ENCODE measurements at regions not wholly inside any gene's neighbourhood (a gene's known extent, or its start where the extent isn't known, plus 50 kb on each side); places are given as distances from the start of the nearest gene placed in this dataset.
"Not testable (repeated sequence)": the region's sequence is repeated elsewhere in the genome, so short reads cannot be mapped to it uniquely, and the experiment has no call there.

DNA sequence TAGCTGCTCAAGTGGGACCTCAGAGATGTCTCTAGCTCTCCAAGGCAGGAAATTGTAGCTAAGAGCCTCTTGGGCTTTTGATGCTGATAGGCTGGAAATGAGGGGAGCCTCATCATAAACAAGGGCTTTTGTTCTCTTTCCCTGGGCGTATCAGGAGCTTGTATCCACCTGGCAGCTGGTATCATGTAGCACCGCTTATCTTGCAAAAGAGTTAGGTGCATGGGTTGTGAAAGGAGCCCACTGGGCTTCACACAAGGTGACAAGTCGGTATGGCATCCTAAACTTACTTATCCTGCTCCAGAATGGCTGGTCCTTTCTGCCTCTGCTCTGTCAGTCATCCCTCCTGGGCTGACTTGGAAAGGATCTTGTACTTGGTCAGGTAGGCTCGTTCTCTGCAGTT, 565.8 kb downstream of the GRXCR1 start:
- H3K27ac ChIP-seq (ENCODE audit: low read depth in 1 of 2, low read length in 2 of 2), result no peak overlapping the region
- no peak overlapping the region for H3K4me3 ChIP-seq (ENCODE audit: low read length in 2 of 2)
- DNase-seq (no peak), ATAC-seq (ENCODE audit: low FRiP score) (no peak)
- no peaks in the 10 kb centered on the region for H3K27me3 ChIP-seq (ENCODE audit: control insufficient read depth in 1 of 2, insufficient read depth in 2 of 2, low read length in 1 of 2)
- H3K36me3 ChIP-seq (ENCODE audit: control insufficient read depth in 1 of 2, insufficient read depth in 2 of 2, low read length in 1 of 2), result no peaks in the 10 kb centered on the region
- intact Hi-C loops (cut with DNase I), result loop anchor here in 1 of 2 donors (10.0 kb wide), 1 partner anchor 323 kb away; no protein-coding TSS in a partner anchor
- H3K9me3 ChIP-seq (ENCODE audit: control insufficient read depth, low read length), result no peaks in the 10 kb centered on the region
- H3K4me1 ChIP-seq (ENCODE audit: control insufficient read depth in 1 of 2, insufficient read depth in 2 of 2, low read length in 2 of 2), result peaks cover 0 to 3% of the 10 kb centered on the region in 2 donors
- 90 to 91% methylated on average over 4 of the region's 4 CpGs for WGBS, 2 donors

DNA sequence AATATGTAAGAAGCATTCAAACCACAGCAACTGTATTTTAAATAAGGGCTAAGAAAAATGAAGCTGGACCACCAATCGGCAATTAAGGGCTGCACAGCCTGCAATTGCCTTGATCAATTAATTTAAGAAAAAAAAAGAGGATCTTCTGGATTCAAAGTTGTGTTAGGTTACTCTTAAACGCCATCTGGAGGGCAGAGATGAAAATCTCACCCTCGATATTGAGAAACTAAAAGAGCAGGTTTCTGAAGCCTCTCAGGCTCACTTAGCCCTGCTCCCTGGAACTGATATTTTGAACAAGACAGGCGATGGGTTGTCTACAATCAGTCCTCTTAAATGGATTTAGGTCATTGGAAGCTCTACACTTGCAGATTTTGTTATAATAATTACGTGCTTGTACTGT, 579.4 kb downstream of the GRXCR1 start:
- 75 to 77% methylated on average over 5 of the region's 5 CpGs for WGBS, 2 donors
- intact Hi-C loops (cut with DNase I), result no loop called here
- Histone ChIP-seq H3K4me1 (ENCODE audit: control insufficient read depth in 1 of 2, insufficient read depth in 2 of 2, low read length in 2 of 2) (no peaks in the 10 kb centered on the region), H3K27ac (ENCODE audit: low read depth in 1 of 2, low read length in 2 of 2) (no peak overlapping the region), H3K36me3 (ENCODE audit: control insufficient read depth in 1 of 2, insufficient read depth in 2 of 2, low read length in 1 of 2) (no peaks in the 10 kb centered on the region), H3K9me3 (ENCODE audit: control insufficient read depth, low read length) (peaks cover 7% of the 10 kb centered on the region), H3K27me3 (ENCODE audit: control insufficient read depth in 1 of 2, insufficient read depth in 2 of 2, low read length in 1 of 2) (no peaks in the 10 kb centered on the region), H3K4me3 (ENCODE audit: low read length in 2 of 2) (no peak overlapping the region)
- ATAC-seq (ENCODE audit: low FRiP score), result no peak
- DNase-seq, result no peak

DNA sequence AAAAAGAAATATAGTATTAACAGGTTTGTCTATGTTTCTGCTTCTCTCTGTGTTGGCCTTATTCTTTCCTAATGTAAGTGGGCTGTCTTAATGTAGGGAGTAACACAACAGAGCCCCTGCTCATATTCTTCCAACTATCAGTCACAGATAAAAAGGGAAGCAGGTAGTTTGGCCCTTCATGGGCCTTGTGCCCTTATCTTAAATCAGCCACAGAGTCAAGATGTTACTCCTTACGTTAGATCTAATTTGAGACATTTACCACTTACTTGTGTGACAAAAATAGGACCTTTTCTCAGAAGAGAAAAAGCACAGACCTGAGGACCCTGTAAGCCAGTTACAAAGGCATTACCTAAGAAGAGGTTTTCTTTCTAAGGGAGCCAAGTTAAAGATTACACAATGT, 589.0 kb downstream of the GRXCR1 start:
- Histone ChIP-seq H3K4me1 (ENCODE audit: control insufficient read depth in 1 of 2, insufficient read depth in 2 of 2, low read length in 2 of 2) (no peaks in the 10 kb centered on the region), H3K36me3 (ENCODE audit: control insufficient read depth in 1 of 2, insufficient read depth in 2 of 2, low read length in 1 of 2) (no peaks in the 10 kb centered on the region), H3K9me3 (ENCODE audit: control insufficient read depth, low read length) (peaks cover 2% of the 10 kb centered on the region), H3K27me3 (ENCODE audit: control insufficient read depth in 1 of 2, insufficient read depth in 2 of 2, low read length in 1 of 2) (no peaks in the 10 kb centered on the region), H3K27ac (ENCODE audit: low read depth in 1 of 2, low read length in 2 of 2) (no peak overlapping the region), H3K4me3 (ENCODE audit: low read length in 2 of 2) (no peak overlapping the region)
- WGBS, 2 donors, result 52 to 53% methylated on average over 1 of the region's 1 CpG
- no peak for DNase-seq
- intact Hi-C loops (cut with DNase I), result no loop called here
- no peak for ATAC-seq (ENCODE audit: low FRiP score)

DNA sequence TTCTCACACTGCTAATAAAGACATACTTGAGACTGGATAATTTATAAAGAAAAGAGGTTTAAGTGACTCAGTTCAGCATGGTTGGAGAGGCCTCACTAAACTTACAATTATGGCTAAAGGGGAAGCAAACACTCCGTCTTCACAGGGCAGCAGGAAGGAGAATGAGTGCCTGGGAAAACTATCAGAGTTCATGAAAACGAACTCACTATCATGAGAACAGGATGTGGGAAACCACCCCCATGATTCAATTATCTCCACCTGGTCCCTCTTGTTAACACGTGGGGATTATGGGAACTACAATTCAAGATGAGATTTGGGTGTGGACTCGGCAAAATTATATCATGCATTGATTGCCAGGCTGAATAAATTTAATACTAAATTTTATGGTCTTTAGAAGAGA, 592.7 kb downstream of the GRXCR1 start:
- intact Hi-C loops (cut with DNase I), result no loop called here
- 52 to 57% methylated on average over 4 of the region's 4 CpGs for WGBS, 2 donors
- no peak overlapping the region for H3K4me3 ChIP-seq (ENCODE audit: low read length in 2 of 2)
- no peaks in the 10 kb centered on the region for H3K36me3 ChIP-seq (ENCODE audit: control insufficient read depth in 1 of 2, insufficient read depth in 2 of 2, low read length in 1 of 2)
- no peaks in the 10 kb centered on the region for H3K27me3 ChIP-seq (ENCODE audit: control insufficient read depth in 1 of 2, insufficient read depth in 2 of 2, low read length in 1 of 2)
- no peaks in the 10 kb centered on the region for H3K9me3 ChIP-seq (ENCODE audit: control insufficient read depth, low read length)
- H3K27ac ChIP-seq (ENCODE audit: low read depth in 1 of 2, low read length in 2 of 2), result no peak overlapping the region
- H3K4me1 ChIP-seq (ENCODE audit: control insufficient read depth in 1 of 2, insufficient read depth in 2 of 2, low read length in 2 of 2), result no peaks in the 10 kb centered on the region
- DNase-seq (no peak), ATAC-seq (ENCODE audit: low FRiP score) (no peak)

DNA sequence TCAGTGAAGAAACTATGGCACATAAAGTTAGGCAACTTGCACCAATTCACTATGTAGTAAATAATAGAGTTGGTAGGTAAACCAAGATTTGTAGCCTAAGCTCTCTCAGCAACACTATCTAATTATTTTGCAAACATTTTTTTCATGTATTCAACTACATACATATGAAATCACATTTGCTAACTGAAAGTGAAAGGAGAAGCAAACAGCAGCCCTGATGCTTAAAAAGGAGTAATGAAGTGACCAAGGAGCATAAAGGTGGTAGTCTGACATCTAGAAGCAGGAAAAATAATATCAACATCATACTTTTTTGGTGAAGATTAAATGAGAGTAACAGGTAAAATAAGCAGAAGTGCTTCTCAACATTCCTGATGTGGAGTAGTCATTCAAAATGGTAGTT, 603.7 kb downstream of the GRXCR1 start:
- intact Hi-C loops (cut with DNase I), result no loop called here
- no peak overlapping the region for H3K4me3 ChIP-seq (ENCODE audit: low read length in 2 of 2)

DNA sequence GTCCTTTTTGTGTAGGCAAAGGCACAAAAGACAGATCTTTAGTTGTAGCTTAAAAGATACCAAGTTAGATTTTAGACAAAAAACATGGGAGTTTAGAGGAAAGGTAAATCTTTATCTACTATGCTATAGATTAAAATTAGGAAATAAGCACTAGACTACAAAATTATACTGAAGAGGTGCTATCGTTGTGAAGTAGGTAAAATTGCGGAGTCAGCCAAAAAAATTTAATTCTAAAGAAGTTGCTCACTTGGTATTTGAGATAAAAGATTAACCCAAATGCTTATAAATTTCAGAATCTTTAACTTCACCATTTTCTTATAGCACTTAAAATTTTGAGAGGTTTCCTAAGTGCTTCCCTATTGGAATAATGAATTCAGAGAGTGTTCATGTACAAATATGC, 604.1 kb downstream of the GRXCR1 start:
- Histone ChIP-seq H3K27me3 (ENCODE audit: control insufficient read depth in 1 of 2, insufficient read depth in 2 of 2, low read length in 1 of 2) (no peaks in the 10 kb centered on the region), H3K4me1 (ENCODE audit: control insufficient read depth in 1 of 2, insufficient read depth in 2 of 2, low read length in 2 of 2) (no peaks in the 10 kb centered on the region), H3K9me3 (ENCODE audit: control insufficient read depth, low read length) (no peaks in the 10 kb centered on the region), H3K27ac (ENCODE audit: low read depth in 1 of 2, low read length in 2 of 2) (no peak overlapping the region), H3K36me3 (ENCODE audit: control insufficient read depth in 1 of 2, insufficient read depth in 2 of 2, low read length in 1 of 2) (no peaks in the 10 kb centered on the region), H3K4me3 (ENCODE audit: low read length in 2 of 2) (no peak overlapping the region)
- intact Hi-C loops (cut with DNase I), result no loop called here
- DNase-seq (no peak), ATAC-seq (ENCODE audit: low FRiP score) (no peak)
- 40 to 42% methylated on average over 2 of the region's 2 CpGs for WGBS, 2 donors

More for the DNA sequence above, 603.7 kb downstream of the GRXCR1 start:
- Histone ChIP-seq H3K9me3 (ENCODE audit: control insufficient read depth, low read length) (no peaks in the 10 kb centered on the region), H3K36me3 (ENCODE audit: control insufficient read depth in 1 of 2, insufficient read depth in 2 of 2, low read length in 1 of 2) (no peaks in the 10 kb centered on the region), H3K4me1 (ENCODE audit: control insufficient read depth in 1 of 2, insufficient read depth in 2 of 2, low read length in 2 of 2) (no peaks in the 10 kb centered on the region), H3K27me3 (ENCODE audit: control insufficient read depth in 1 of 2, insufficient read depth in 2 of 2, low read length in 1 of 2) (no peaks in the 10 kb centered on the region), H3K27ac (ENCODE audit: low read depth in 1 of 2, low read length in 2 of 2) (no peak overlapping the region)
- DNase-seq (no peak), ATAC-seq (ENCODE audit: low FRiP score) (no peak)

DNA sequence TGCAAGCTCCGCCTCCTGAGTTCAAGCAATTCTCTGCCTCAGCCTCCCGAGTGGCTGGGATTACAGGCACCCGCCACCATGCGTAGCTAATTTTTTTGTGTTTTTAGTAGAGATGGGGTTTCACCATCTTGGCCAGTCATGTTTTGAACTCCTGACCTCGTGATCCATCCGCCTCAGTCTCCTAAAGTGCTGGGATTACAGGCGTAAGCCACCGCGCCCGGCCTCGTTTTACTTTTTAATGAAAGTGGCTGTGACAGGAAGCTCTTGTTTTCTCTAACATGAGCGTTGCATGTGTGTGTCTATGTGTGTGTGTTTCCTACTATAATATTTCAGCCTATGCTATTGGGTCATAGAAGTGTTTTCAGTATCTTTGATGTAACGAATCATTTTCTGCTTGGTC, 613.3 kb downstream of the GRXCR1 start:
- DNase-seq, result peak; percentile 30 to 59
- H3K36me3 ChIP-seq (ENCODE audit: control insufficient read depth in 1 of 2, insufficient read depth in 2 of 2, low read length in 1 of 2); H3K4me1 ChIP-seq (ENCODE audit: control insufficient read depth in 1 of 2, insufficient read depth in 2 of 2, low read length in 2 of 2); H3K9me3 ChIP-seq (ENCODE audit: control insufficient read depth, low read length); H3K27ac ChIP-seq (ENCODE audit: low read depth in 1 of 2, low read length in 2 of 2); ATAC-seq (ENCODE audit: low FRiP score); intact Hi-C loops (cut with DNase I); H3K4me3 ChIP-seq (ENCODE audit: low read length in 2 of 2); H3K27me3 ChIP-seq (ENCODE audit: control insufficient read depth in 1 of 2, insufficient read depth in 2 of 2, low read length in 1 of 2): not testable (repeated sequence)
- WGBS, 2 donors, result 96 to 97% methylated on average over 13 of the region's 13 CpGs

DNA sequence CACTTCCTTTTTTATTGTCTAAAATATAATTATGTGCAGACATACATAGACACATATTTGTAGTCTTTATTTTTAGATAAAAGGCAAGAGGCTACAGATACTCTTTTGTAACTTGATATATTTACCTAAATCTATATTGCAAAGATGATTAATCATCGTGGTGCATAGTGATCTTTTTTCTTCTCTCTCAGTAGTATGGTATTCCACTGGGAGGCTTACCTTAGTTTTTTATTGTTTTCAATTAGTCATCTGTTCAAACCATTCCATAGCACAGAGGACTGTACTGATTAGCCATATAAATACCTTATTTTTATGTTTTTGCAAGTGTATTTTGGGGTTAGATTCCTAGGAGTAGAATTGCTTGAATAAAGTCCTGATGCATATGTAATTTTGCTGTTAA, 619.7 kb downstream of the GRXCR1 start:
- Histone ChIP-seq H3K4me3 (ENCODE audit: low read length in 2 of 2) (no peak overlapping the region), H3K27me3 (ENCODE audit: control insufficient read depth in 1 of 2, insufficient read depth in 2 of 2, low read length in 1 of 2) (peaks cover 0 to 2% of the 10 kb centered on the region in 2 donors), H3K27ac (ENCODE audit: low read depth in 1 of 2, low read length in 2 of 2) (no peak overlapping the region), H3K36me3 (ENCODE audit: control insufficient read depth in 1 of 2, insufficient read depth in 2 of 2, low read length in 1 of 2) (no peaks in the 10 kb centered on the region), H3K4me1 (ENCODE audit: control insufficient read depth in 1 of 2, insufficient read depth in 2 of 2, low read length in 2 of 2) (no peaks in the 10 kb centered on the region), H3K9me3 (ENCODE audit: control insufficient read depth, low read length) (peaks cover 1% of the 10 kb centered on the region)
- DNase-seq, result no peak
- intact Hi-C loops (cut with DNase I), result no loop called here
- no peak for ATAC-seq (ENCODE audit: low FRiP score)
- WGBS, 2 donors, result 80% methylated on average over 1 of the region's 1 CpG

DNA sequence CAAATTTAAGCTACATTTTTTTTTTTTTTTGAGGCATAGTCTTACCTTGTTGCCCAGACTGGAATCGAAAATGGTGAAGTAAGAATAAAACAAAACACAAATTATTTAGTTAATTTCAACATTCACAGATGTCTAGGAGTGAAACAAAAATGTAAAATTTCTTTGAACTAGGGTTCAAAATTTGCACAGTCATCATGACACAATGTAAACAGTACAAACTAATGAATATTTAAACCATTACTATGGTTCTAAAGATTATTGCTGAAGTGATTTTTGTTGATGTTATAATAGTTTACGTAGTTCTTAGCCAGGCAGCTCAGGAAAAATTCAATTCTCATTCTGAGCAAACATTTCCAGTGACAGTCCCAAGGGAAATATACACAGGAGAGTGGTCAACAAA, 633.1 kb downstream of the GRXCR1 start:
- no peak for DNase-seq
- H3K36me3 ChIP-seq (ENCODE audit: control insufficient read depth in 1 of 2, insufficient read depth in 2 of 2, low read length in 1 of 2), result no peaks in the 10 kb centered on the region
- 89 to 90% methylated on average over 2 of the region's 2 CpGs for WGBS, 2 donors
- no peak for ATAC-seq (ENCODE audit: low FRiP score)
- H3K27me3 ChIP-seq (ENCODE audit: control insufficient read depth in 1 of 2, insufficient read depth in 2 of 2, low read length in 1 of 2), result no peaks in the 10 kb centered on the region
- no peak overlapping the region for H3K4me3 ChIP-seq (ENCODE audit: low read length in 2 of 2)
- no peaks in the 10 kb centered on the region for H3K9me3 ChIP-seq (ENCODE audit: control insufficient read depth, low read length)
- H3K4me1 ChIP-seq (ENCODE audit: control insufficient read depth in 1 of 2, insufficient read depth in 2 of 2, low read length in 2 of 2), result no peaks in the 10 kb centered on the region
- H3K27ac ChIP-seq (ENCODE audit: low read depth in 1 of 2, low read length in 2 of 2), result no peak overlapping the region
- intact Hi-C loops (cut with DNase I), result no loop called here

All from aorta (tissue), 5 donors.